ENCODE measurements at regions not wholly inside any gene's neighbourhood (a gene's known extent, or its start where the extent isn't known, plus 50 kb on each side); places are given as distances from the start of the nearest gene placed in this dataset.

DNA sequence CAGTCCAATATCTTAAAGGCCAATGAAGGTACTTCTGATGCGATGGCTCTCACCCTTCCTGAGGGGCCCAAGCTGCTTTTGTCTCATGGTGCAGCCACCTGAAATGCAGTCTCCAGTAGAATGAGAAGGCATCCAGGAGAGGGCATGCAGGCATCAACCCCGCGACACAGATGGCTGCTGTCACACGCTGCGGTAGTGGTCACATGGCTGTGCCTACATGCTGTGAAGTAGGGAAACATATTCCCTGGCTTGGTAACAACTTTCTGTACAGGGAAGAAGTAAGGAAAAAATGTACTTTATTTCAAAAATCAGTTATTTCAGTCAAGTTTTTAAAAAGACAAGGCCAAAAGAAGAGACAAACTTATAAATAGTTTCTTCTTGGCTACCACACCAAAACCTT lies 139.9 kb downstream of the TRIML1 start:
- H3K9me3 ChIP-seq, result no peaks in the 10 kb centered on the region
- no peak overlapping the region for H3K27ac ChIP-seq
- no peaks in the 10 kb centered on the region for H3K36me3 ChIP-seq
- WGBS, 2 donors, result 95 to 97% methylated on average over 5 of the region's 5 CpGs
- intact Hi-C loops (cut with DNase I), result no loop called here
- H3K4me1 ChIP-seq, result peaks cover 0 to 7% (median 2%) of the 10 kb centered on the region in 4 donors
- TF ChIP-seq EP300 (IDR thresholded peaks at IDR 0.05) (no peak), POLR2A (IDR thresholded peaks at IDR 0.05) (no peak), POLR2AphosphoS5 (IDR thresholded peaks at IDR 0.05) (no peak)
- TF ChIP-seq, protein P1, sequence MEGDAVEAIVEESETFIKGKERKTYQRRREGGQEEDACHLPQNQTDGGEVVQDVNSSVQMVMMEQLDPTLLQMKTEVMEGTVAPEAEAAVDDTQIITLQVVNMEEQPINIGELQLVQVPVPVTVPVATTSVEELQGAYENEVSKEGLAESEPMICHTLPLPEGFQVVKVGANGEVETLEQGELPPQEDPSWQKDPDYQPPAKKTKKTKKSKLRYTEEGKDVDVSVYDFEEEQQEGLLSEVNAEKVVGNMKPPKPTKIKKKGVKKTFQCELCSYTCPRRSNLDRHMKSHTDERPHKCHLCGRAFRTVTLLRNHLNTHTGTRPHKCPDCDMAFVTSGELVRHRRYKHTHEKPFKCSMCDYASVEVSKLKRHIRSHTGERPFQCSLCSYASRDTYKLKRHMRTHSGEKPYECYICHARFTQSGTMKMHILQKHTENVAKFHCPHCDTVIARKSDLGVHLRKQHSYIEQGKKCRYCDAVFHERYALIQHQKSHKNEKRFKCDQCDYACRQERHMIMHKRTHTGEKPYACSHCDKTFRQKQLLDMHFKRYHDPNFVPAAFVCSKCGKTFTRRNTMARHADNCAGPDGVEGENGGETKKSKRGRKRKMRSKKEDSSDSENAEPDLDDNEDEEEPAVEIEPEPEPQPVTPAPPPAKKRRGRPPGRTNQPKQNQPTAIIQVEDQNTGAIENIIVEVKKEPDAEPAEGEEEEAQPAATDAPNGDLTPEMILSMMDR (IDR thresholded peaks at IDR 0.05), result no peak
- no peak for DNase-seq
- no peak overlapping the region for H3K4me3 ChIP-seq
- peaks cover 0 to 17% (median 6%) of the 10 kb centered on the region in 3 donors for H3K27me3 ChIP-seq

DNA sequence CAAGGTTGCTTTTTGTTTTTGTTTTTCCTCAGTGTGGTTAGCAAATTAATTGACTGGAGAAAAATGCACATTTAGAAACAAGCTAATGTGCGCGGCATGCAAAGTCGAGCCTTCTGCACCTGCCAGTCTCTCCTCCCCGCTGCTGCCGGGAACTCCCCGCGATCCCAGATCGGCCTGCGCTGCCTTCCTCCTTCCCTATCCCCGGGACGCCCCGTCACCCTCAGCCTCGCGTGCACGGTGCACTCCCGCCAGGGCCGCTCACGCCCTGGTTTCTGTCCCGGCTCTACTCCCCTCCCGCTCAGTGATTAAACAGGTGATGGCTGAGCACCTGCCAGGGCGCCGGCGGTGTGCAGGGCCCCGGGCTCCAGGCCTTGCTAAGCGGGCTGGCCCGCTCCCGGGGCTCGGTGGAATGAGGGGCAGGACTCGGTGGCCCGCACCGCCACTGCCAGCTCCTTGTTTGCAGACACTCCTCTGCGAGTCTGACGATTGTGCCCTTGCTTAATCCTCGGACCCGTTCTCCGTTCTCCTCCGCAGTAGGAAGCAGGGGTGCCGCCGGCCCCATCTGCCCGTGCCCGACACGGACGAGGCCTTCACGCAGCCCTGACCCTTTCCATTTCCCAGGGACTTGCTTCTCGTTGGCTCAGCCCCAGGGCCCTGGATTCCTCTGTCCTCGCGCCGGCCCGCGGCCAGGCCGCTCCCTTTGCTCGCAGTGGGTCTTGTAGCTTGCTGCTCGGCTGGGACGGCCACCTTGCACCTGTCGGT lies 143.4 kb downstream of the TRIML1 start:
- Histone ChIP-seq H3K4me3 (peak overlapping the region in 3 of 4 donors; percentile 5 to 34 (median 29)), H3K27me3 (peaks cover 0 to 17% (median 6%) of the 10 kb centered on the region in 3 donors), H3K36me3 (no peaks in the 10 kb centered on the region), H3K9me3 (no peaks in the 10 kb centered on the region), H3K4me1 (peaks cover 0 to 7% (median 2%) of the 10 kb centered on the region in 4 donors), H3K27ac (no peak overlapping the region)
- DNase-seq, result no peak
- intact Hi-C loops (cut with DNase I), result no loop called here
- WGBS, 2 donors, result 12% methylated on average over 55 of the region's 55 CpGs
- TF ChIP-seq, protein P1 (IDR thresholded peaks at IDR 0.05), result no peak
- TF ChIP-seq POLR2A (IDR thresholded peaks at IDR 0.05), result no peak
- TF ChIP-seq EP300 (IDR thresholded peaks at IDR 0.05), result no peak
- no peak for TF ChIP-seq POLR2AphosphoS5 (IDR thresholded peaks at IDR 0.05)

DNA sequence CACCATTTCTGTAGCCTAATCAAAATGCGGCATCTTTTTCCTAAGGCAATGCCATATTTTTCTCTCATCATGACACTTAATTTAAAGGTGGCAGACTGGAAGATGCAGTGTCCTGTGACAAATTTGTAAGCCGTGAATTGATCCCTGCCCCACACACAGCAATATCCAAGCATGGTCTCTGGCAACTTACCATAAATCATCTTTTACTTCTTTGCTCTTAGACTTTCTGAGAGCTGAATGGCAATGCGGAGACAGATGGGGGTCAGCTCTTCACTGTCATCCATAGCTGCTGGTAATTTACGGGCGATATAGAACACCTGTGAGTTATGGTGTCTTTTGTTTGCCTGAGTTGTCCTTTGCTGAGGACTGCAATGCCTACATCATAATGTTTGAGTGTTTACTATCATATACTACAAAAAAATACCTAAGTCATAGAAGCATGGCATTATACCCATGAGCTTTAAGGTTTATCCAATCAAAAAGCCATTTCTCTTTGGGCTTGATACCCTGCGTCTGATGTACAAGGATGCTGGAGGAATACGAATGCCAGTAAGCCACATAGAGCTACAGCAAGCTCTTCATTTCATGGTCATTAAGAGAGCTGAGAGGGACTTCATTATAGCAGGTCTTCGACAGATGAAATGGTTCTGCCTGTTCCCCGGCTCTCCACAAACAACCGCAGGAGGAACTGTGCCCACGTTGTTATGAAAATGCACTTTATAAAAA lies 148.1 kb downstream of the TRIML1 start:
- Histone ChIP-seq H3K27ac (no peak overlapping the region), H3K9me3 (no peaks in the 10 kb centered on the region), H3K4me3 (no peak overlapping the region), H3K36me3 (no peaks in the 10 kb centered on the region), H3K27me3 (peaks cover 0 to 9% (median 6%) of the 10 kb centered on the region in 3 donors), H3K4me1 (peaks cover 0 to 7% (median 2%) of the 10 kb centered on the region in 4 donors)
- TF ChIP-seq POLR2AphosphoS5 (IDR thresholded peaks at IDR 0.05), result no peak
- TF ChIP-seq POLR2A (IDR thresholded peaks at IDR 0.05), result no peak
- no peak for DNase-seq
- intact Hi-C loops (cut with DNase I), result no loop called here
- 91 to 92% methylated on average over 11 of the region's 11 CpGs for WGBS, 2 donors

DNA sequence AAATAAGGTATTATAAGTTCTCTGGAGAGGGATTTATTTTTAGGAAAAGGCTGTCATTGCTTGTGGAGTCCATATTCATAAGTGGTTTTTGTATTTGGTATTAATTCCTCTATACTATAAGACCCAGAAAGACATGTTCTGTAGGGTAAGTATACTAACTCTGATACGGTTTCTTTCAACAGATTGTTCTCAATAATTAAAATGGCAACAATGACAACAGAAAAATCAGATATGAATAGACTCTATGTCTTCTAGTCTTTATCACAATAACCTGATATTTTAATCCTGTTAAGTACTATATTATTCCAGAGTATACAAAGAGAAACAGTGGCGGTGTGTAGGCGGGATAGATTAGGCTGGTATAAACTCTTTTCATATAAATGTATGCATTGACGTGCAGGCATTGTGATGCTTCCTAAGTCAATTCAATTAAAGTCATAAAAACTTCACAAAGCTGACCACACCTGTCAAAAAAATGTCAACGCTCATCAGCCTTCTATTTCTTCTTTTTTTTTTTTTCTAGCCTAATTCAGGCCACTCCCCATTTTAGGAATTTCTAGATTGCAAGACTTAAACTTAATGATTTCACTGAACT lies 150.4 kb downstream of the TRIML1 start:
- TF ChIP-seq POLR2A (IDR thresholded peaks at IDR 0.05), result no peak
- TF ChIP-seq EP300 (IDR thresholded peaks at IDR 0.05), result no peak
- TF ChIP-seq POLR2AphosphoS5 (IDR thresholded peaks at IDR 0.05), result no peak
- TF ChIP-seq, protein P1 (IDR thresholded peaks at IDR 0.05), result no peak
- Histone ChIP-seq H3K4me3 (no peak overlapping the region), H3K9me3 (no peaks in the 10 kb centered on the region), H3K36me3 (no peaks in the 10 kb centered on the region), H3K27me3 (no peaks in the 10 kb centered on the region), H3K27ac (no peak overlapping the region), H3K4me1 (peaks cover 0 to 2% (median 0%) of the 10 kb centered on the region in 4 donors)
- WGBS, 2 donors, result 32 to 60% methylated on average over 5 of the region's 5 CpGs
- intact Hi-C loops (cut with DNase I), result no loop called here
- no peak for DNase-seq

DNA sequence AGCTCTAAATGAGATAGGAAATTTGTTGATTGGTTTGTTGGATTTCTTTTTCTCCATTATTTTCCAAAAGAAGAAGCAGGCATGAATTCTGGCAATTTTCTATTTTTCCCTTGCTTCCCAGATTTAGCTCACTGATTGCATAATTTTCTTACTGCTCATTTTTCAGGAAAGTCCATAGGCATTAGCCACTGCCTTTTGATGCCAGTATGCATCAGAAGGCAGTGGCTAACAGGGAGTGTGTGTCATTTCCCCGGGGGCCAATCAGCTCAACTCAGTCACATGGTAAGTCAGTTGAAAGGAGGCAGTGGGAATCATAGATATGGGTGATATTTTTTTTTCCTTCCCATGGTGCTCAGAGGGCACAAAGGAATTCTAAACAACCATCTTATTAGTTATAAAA lies 156.7 kb downstream of the TRIML1 start:
- Histone ChIP-seq H3K9me3 (peaks cover 0 to 2% (median 0%) of the 10 kb centered on the region in 4 donors), H3K27me3 (no peaks in the 10 kb centered on the region), H3K4me3 (no peak overlapping the region), H3K36me3 (no peaks in the 10 kb centered on the region), H3K4me1 (peaks cover 0 to 2% (median 0%) of the 10 kb centered on the region in 4 donors), H3K27ac (no peak overlapping the region)
- no peak for DNase-seq
- intact Hi-C loops (cut with DNase I), result no loop called here
- WGBS, 2 donors, result 85 to 87% methylated on average over 1 of the region's 1 CpG
- no peak for TF ChIP-seq POLR2AphosphoS5 (IDR thresholded peaks at IDR 0.05)
